GM21526 (cell line): ENCODE measurements at regions not wholly inside any gene's neighbourhood (a gene's known extent, or its start where the extent isn't known, plus 50 kb on each side); places are given as distances from the start of the nearest gene placed in this dataset.
"Not testable (repeated sequence)": the region's sequence is repeated elsewhere in the genome, so short reads cannot be mapped to it uniquely, and the experiment has no call there.

Experiments
- ATAC-seq: cut with Tn5 transposase; IDR thresholded peaks from one replicate; pipeline ENCODE4 v1.9.1; 2021; ENCODE audit warnings: moderate library complexity; ENCODE audit not compliant: unreplicated experiment, low FRiP score

- not testable (repeated sequence) for ATAC-seq
Observed at GRCh38 chr16:18263046-18263445, 73.5 kb downstream of the NPIPA8 start.

DNA sequence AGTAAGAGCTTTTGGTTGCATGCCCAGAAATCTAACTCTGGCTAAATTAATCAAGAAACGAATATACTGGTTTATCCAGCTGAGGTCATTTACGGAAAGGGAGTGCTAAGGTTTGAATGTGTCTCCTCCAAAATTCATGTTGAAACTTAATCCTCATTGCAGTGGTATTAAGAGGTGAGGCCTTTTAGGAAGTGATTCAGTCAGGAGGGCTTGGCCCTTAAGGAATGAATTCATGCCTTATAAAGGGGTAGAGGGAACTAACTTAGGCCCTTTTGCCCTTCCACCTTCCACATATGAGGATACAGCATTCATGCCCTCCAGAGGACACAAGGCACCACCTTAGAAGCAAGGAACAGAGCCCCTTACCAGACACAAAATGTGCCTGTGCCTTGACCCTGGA lies 74.7 kb downstream of the NPIPA8 start:
- ATAC-seq: not testable (repeated sequence)

GRCh38 chr16:18259496-18260176 lies 76.9 kb downstream of the NPIPA8 start:
- not testable (repeated sequence) for ATAC-seq

DNA sequence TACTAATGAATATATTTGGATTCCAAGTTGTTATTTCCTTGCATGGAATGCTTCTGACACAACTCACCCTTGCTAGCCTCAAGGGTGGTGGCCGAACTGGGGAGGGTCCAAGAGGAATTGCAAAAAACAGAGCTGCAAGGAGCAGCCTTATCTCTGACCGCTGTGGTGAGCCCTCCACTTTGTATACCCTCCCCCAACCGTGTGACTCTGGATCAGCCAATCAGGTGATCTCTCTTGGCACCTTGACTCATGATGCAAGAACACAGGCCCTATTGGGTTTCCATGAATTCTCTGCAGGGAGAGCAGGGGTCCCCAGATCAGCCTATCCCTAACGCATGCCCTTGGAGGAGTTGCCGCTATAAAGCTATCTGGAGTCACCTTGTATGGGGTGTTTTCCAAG lies 83.6 kb downstream of the NPIPA8 start:
- ATAC-seq: not testable (repeated sequence)

DNA sequence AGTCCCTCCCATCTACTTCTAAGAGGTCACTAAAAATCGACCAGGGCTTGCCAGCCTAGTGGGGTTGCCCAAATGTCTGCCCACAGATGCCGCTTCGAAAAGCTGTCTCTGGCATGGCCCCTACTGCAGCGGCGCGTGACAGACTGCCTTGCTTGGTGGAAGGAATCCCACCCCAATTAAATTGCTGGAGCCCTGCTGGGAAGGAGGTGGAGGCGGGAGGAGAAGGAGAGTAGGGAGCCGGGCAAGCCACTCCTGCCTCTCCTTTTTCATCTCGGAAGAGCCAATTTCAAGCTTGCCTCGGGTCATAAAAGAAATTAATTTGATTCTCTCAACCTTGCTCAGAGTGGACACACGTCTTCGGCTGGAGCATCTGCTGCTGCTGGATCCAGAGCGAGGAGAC lies 106.0 kb downstream of the NPIPA8 start:
- not testable (repeated sequence) for ATAC-seq

DNA sequence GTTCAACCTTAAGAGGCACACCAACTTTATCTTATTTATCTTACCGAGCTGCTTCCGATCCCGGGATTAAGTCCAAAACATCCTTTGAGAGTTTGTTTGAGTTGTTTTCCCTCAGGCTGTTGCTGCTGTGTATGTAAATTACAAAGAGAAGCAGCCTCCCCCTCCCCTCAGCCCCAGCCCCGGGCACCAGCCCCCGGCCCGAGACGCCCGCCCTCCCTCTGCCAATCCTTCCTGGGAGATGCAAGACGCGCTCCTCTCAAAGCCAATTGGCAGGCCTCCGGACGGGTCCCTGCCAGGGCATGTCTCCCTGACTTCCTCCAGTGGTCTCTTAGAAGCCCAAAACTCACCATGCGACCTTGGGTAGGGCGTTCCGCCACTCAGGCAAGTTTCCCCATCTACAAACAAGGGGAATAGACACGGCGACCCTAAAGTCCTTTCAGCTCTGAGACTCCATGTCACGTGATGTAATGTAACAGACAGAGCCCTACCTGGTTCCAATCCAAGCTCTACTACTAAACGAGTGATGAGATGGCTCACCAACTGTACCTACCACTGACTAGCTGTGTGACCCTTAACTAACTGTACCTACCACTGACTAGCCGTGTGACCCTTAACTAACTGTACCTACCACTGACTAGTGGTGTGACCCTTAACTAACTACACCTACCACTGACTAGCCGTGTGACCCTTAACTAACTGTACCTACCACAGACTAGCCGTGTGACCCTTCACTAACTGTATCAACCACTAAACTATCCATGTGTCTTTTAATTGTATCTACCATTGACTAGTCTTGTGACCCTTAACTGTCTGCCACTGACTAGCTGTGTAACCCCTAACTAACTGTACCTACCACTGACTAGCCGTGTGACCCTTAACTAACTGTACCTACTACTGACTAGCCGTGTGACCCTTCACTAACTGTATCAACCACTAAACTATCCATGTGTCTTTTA lies 114.2 kb downstream of the NPIPA8 start:
- not testable (repeated sequence) for ATAC-seq

GRCh38 chr16:18217741-18218140 lies 118.8 kb downstream of the NPIPA8 start:
- not testable (repeated sequence) for ATAC-seq

DNA sequence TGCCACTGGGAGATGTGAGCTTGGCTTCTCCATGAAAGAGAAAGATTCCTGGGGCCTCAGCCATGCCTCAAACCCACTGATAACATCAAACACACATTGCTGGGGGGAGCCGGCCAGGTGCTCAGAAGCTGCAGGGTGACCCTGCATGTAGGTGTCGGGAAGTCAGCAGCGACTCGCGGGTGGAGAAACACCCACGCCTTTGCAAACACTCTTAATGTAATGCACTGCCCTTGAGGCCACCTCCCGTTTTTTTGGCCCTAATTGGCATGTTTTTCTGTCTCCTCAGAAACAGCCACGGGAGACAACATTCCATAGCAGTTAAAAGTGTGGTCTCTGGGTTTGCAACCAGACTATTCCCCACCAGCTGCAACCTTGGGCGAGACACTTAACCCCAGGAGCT lies 119.7 kb downstream of the NPIPA8 start:
- ATAC-seq: not testable (repeated sequence)

DNA sequence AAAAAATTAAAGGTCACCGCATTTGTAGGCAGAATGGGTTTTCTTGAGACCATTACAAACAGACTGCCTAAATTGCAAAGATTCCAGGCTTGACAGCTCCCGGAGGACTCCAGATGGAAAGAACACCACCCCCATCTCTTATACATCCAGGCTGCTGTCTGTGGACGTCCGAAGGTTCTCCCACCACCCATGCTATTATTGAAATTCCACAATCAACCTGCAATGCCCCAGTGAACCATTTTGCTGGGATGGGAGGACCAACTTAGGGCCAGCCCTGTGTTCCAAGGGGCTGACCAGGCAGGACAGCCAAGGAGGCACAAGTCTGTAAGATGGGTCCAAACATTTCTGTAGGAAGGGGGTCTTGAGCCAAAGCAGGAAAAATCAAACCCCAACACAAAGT lies 122.7 kb downstream of the NPIPA8 start:
- not testable (repeated sequence) for ATAC-seq

GRCh38 chr16:18211505-18211904 lies 125.0 kb downstream of the NPIPA8 start:
- not testable (repeated sequence) for ATAC-seq

GRCh38 chr16:18204786-18205185 lies 131.8 kb downstream of the NPIPA8 start:
- ATAC-seq: not testable (repeated sequence)

- not testable (repeated sequence) for ATAC-seq
Observed at GRCh38 chr16:18204309-18204708, 132.2 kb downstream of the NPIPA8 start.

GRCh38 chr16:18201511-18201910 lies 135.0 kb downstream of the NPIPA8 start:
- not testable (repeated sequence) for ATAC-seq

- not testable (repeated sequence) for ATAC-seq
Observed at GRCh38 chr16:18192389-18192788, 144.1 kb downstream of the NPIPA8 start.

DNA sequence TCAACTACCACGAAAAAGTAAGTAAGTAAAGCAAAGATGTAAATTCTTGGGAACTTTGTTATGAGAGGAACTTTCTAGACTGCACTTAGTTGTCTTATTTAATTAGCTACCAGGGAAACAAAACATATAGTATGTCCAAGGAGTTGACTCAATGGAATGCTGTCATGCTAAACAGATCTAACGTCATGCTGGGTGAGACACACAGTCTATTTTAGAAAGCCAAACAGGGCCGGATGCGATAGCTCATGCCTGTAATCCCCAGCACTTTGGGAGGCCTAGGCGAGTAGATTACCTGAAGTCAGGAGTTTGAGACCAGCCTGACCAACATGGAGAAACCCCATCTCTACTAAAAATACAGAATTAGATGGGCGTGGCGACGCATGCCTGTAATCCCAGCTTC lies 146.4 kb downstream of the NPIPA8 start:
- ATAC-seq: not testable (repeated sequence)

DNA sequence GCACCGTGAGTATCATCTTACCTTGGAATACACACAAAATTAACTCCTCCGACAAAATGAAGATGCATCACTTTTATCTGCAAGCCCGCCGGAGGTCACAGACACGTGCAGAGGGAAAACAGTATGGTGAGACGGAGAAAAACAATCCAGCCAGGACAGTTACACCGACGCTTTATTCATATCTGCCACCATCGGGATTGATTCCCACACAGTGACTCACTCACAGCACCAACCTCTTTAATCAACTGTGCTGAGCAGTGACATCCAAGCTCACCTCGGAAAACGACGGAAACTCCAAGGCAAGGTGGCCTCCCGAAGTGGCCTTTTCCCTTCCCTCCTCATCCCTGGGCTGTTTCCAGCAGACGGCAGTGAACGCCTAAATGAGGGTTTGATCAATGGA lies 151.8 kb downstream of the NPIPA8 start:
- not testable (repeated sequence) for ATAC-seq

DNA sequence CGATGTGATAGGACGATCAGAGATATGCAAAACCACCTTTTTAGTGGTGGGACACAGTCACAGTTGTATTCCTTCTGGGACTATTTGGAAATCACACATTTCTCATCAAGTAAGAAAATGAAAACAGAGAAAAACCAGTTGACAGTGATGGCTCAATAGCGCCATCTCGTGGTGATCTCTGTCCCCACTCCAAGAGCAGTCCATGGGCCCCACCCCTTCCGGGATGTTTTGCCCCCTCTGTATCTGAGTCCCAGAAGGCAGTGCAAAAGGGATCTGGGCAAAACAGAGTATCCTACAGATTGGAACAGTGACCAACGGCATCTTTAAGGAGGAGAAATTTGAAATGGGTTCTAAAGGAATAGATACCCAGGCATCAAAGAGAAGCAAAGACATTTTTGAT lies 155.5 kb downstream of the NPIPA8 start:
- ATAC-seq: not testable (repeated sequence)

DNA sequence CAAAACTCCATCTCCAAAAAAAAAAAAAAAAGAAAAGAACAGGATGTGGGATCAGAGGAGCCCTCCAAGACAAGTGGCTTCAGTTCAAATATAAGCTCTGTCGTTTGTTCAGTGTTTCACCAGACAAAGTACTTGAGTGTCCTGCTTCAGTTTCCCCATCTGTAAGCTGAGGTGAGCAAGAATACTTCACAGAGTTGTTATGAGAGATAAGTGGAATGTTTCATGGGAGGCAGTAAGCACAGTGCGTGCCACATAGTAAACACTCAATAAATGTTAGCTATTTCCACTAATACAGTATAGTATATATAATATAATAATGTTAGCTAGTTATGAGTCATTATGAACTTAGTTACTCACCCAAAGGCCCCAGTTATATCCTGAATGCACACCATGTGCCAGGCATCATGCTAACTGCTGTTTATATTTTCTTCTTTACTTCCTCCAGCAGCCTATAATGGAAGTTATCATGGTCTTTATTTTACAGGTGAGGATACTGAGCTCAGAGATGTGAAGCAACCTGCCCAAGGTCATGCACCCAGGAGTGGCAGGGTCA lies 162.5 kb downstream of the NPIPA8 start:
- ATAC-seq: not testable (repeated sequence)

DNA sequence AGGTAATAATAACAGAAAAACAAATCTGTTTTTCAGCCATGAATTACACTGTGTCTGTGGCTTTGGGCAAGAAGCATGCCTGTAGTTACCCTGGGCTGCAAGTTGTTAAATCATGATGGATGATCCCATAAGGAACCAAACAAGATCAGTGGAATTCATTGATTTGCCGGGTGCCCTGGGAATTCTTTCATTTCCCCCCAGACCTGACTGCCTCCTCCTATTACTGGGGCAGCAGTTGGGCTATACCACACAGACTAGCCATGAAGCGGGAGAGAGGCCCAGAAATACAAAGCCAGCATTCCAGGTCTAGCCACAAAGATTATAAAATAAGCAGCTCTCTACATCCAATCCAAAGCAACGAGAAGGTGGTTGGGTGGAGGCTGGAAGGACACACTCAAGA lies 174.2 kb downstream of the NPIPA8 start:
- not testable (repeated sequence) for ATAC-seq

- ATAC-seq: not testable (repeated sequence)
Observed at GRCh38 chr16:18161224-18161623, 175.3 kb downstream of the NPIPA8 start.

GRCh38 chr16:18159185-18159584 lies 177.4 kb downstream of the NPIPA8 start:
- not testable (repeated sequence) for ATAC-seq
